IMR-90 (cell line): ENCODE measurements at regions not wholly inside any gene's neighbourhood (a gene's known extent, or its start where the extent isn't known, plus 50 kb on each side); places are given as distances from the start of the nearest gene placed in this dataset.

Experiments
- ATAC-seq: fragments of 200-7000 bp; cut with Tn5 transposase; 2 replicates; pipeline ENCODE4 v1.9.1; 2020; ENCODE audit warnings: low read depth, mild to moderate bottlenecking, moderate library complexity
- BruUV-seq: library from RNA; stranded (reverse); fragments of 400-500 nt; replicated peaks from 2 replicates; lab custom pipeline; 2021; lab: Mats Ljungman, UMichigan
- CTCF ChIA-PET: fragments of 300-600 bp; formaldehyde crosslinking; extraction: SDS; loops from one replicate; lab custom pipeline; 2021; ENCODE audit warnings: antibody characterized with exemption; lab: Yijun Ruan, JAX
- POLR2A ChIA-PET: fragments of 300-600 bp; sonication (Branson Sonifier 250); formaldehyde crosslinking; loops from one replicate; lab custom pipeline; 2022; ENCODE audit warnings: antibody characterized with exemption; ENCODE audit not compliant: unreplicated experiment; lab: Charles Lee
- DNase-seq: peaks from one replicate; pipeline ENCODE4 v3.0.0; 2013
- H2AFZ ChIP-seq: replicated peaks from 2 replicates; pipeline ENCODE3; 2013; ENCODE audit warnings: low read length, mild to moderate bottlenecking; ENCODE audit not compliant: poor library complexity
- H2AK5ac ChIP-seq: 2 replicates; pipeline ENCODE4 v1.6.1; 2013; ENCODE audit warnings: low read depth, low read length, inconsistent platforms
- H2AK9ac ChIP-seq: replicated peaks from 2 replicates; pipeline ENCODE3; 2013; ENCODE audit warnings: mild to moderate bottlenecking, low read depth, low read length, moderate library complexity; ENCODE audit not compliant: poor library complexity
- H2BK120ac ChIP-seq: 2 replicates; pipeline ENCODE4 v1.6.1; 2013; ENCODE audit warnings: low read depth, low read length, inconsistent platforms
- H2BK15ac ChIP-seq: 3 replicates; pipeline ENCODE4 v1.6.1; 2013; ENCODE audit warnings: low read depth, low read length, inconsistent platforms
- H2BK20ac ChIP-seq: 2 replicates; pipeline ENCODE4 v1.6.1; 2013; ENCODE audit warnings: low read depth, mild to moderate bottlenecking, inconsistent platforms, low read length, moderate library complexity
- H2BK5ac ChIP-seq: 2 replicates; pipeline ENCODE4 v1.6.1; 2013; ENCODE audit warnings: mild to moderate bottlenecking, low read depth, low read length, inconsistent platforms; ENCODE audit not compliant: poor library complexity, severe bottlenecking
- H3K14ac ChIP-seq: replicated peaks from 2 replicates; pipeline ENCODE4 v1.6.1; 2013; ENCODE audit warnings: low read depth, low read length, inconsistent platforms
- H3K18ac ChIP-seq: 2 replicates; pipeline ENCODE4 v1.6.1; 2013; ENCODE audit warnings: low read depth, low read length, control low read depth
- H3K23ac ChIP-seq: 2 replicates; pipeline ENCODE4 v1.6.1; 2013; ENCODE audit warnings: low read depth, low read length, inconsistent platforms
- H3K27ac ChIP-seq: 2 replicates; pipeline ENCODE4 v1.5.1; 2013; ENCODE audit warnings: mild to moderate bottlenecking, control low read depth, low read length; ENCODE audit not compliant: insufficient read depth
- H3K27me3 ChIP-seq: 2 replicates; pipeline ENCODE4 v1.6.1; 2013; ENCODE audit warnings: low read length; ENCODE audit not compliant: control insufficient read depth, insufficient read depth
- H3K36me3 ChIP-seq: 2 replicates; pipeline ENCODE4 v1.6.1; 2013; ENCODE audit warnings: low read length, mixed read lengths; ENCODE audit not compliant: control insufficient read depth, insufficient read depth
- H3K4ac ChIP-seq: 2 replicates; pipeline ENCODE4 v1.6.1; 2013; ENCODE audit warnings: low read depth, low read length, inconsistent platforms
- H3K4me1 ChIP-seq: 2 replicates; pipeline ENCODE4 v1.6.1; 2013; ENCODE audit warnings: low read length, mixed read lengths; ENCODE audit not compliant: control insufficient read depth, insufficient read depth
- H3K4me2 ChIP-seq: 2 replicates; pipeline ENCODE4 v1.6.1; 2013; ENCODE audit warnings: low read depth, mild to moderate bottlenecking, control low read depth, low read length, moderate library complexity
- H3K4me3 ChIP-seq: 2 replicates; pipeline ENCODE4 v1.5.1; 2013; ENCODE audit warnings: low read depth, mild to moderate bottlenecking, control low read depth, low read length, moderate library complexity; ENCODE audit not compliant: insufficient read depth
- H3K56ac ChIP-seq: 2 replicates; pipeline ENCODE4 v1.6.1; 2013; ENCODE audit warnings: low read length, inconsistent platforms; ENCODE audit not compliant: insufficient read depth; ENCODE audit errors: extremely low read depth
- H3K79me1 ChIP-seq, 2 experiments: 2 replicates each; pipeline ENCODE4 v1.6.1; 2013; ENCODE audit warnings: low read length in 2 of 2, inconsistent platforms in 1 of 2, low read depth in 1 of 2
- H3K9ac ChIP-seq: 2 replicates; pipeline ENCODE4 v1.6.1; 2013; ENCODE audit warnings: low read depth, low read length, control low read depth
- H3K9me1 ChIP-seq: 2 replicates; pipeline ENCODE4 v1.6.1; 2013; ENCODE audit warnings: low read length, inconsistent platforms; ENCODE audit not compliant: insufficient read depth
- H3K9me3 ChIP-seq: 2 replicates; pipeline ENCODE4 v1.6.1; 2013; ENCODE audit warnings: low read length; ENCODE audit not compliant: control insufficient read depth, insufficient read depth
- H4K20me1 ChIP-seq: 2 replicates; pipeline ENCODE4 v1.6.1; 2013; ENCODE audit warnings: low read length, inconsistent platforms; ENCODE audit not compliant: insufficient read depth
- H4K5ac ChIP-seq: 2 replicates; pipeline ENCODE4 v1.6.1; 2013; ENCODE audit warnings: mild to moderate bottlenecking, low read depth, low read length, control low read depth
- H4K8ac ChIP-seq, 2 experiments: 2 replicates each; pipeline ENCODE4 v1.6.1; 2013; ENCODE audit warnings: low read depth in 2 of 2, low read length in 2 of 2, control low read depth in 1 of 2, inconsistent platforms in 1 of 2
- H4K91ac ChIP-seq: 2 replicates; pipeline ENCODE4 v1.6.1; 2013; ENCODE audit warnings: low read depth, low read length, inconsistent platforms; ENCODE audit not compliant: insufficient read depth
- BHLHE40 ChIP-seq: fragments of 150-350 bp; IDR thresholded peaks from 2 replicates; pipeline ENCODE4 v1.6.1; 2016; ENCODE audit warnings: mild to moderate bottlenecking, low read depth, low read length
- FOS ChIP-seq: fragments of 150-350 bp; IDR thresholded peaks from 2 replicates; pipeline ENCODE4 v1.6.1; 2016; ENCODE audit warnings: low read depth, low read length
- MXI1 ChIP-seq: IDR thresholded peaks from 2 replicates; pipeline ENCODE4 v1.6.1; 2012; ENCODE audit warnings: low read depth, mild to moderate bottlenecking, low read length, moderate library complexity, borderline replicate concordance
- SMC3 ChIP-seq: fragments of 150-350 bp; IDR thresholded peaks from 2 replicates; pipeline ENCODE4 v1.6.1; 2016; ENCODE audit warnings: low read depth, mild to moderate bottlenecking, antibody characterized with exemption, low read length, moderate library complexity
- USF2 ChIP-seq: fragments of 150-350 bp; IDR thresholded peaks from 2 replicates; pipeline ENCODE4 v1.6.1; 2017; ENCODE audit warnings: mild to moderate bottlenecking, antibody characterized with exemption, low read length, low read depth
- WGBS, 2 experiments: methylation state at CpG; one replicate each; pipeline versions ENCODE4 v1.1.5 to v1.1.7; 2013; ENCODE audit warnings: missing lambda C conversion rate in 2 of 2; ENCODE audit not compliant: insufficient read length in 1 of 2; ENCODE audit errors: extremely low coverage in 2 of 2; 5-methylcytosine and 5-hydroxymethylcytosine counted together
- dilution Hi-C: fragments of 300-500 bp; cut with HindIII; formaldehyde crosslinking; loops from one replicate; pipeline ENCODE4 v1.14.3; 2018; ENCODE audit warnings: low sequenced_read_pairs; ENCODE audit not compliant: unreplicated experiment
- in situ Hi-C: fragments of 300-500 bp; cut with MboI; formaldehyde crosslinking; loops from 3 replicates; pipeline ENCODE4 v1.14.3; 2019; ENCODE audit warnings: low sequenced_read_pairs, inconsistent platforms, mixed read lengths
- intact Hi-C: fragments of 100-400 bp; cut with micrococcal nuclease; formaldehyde crosslinking; loops from 2 replicates; pipeline ENCODE4 v1.10.0; 2022

- ChIA-PET CTCF (no interaction called here), POLR2A (no interaction called here)
- DNase-seq (no peak), ATAC-seq (peak; percentile 37; the same call in 1 of the 2 replicates)
- H4K20me1 ChIP-seq = no peaks in the 10 kb centered on the region
- peaks cover 12% of the 10 kb centered on the region for H3K27me3 ChIP-seq
- no peak overlapping the region for H3K14ac ChIP-seq
- H2AK5ac ChIP-seq = no peak overlapping the region
- H3K36me3 ChIP-seq = no peaks in the 10 kb centered on the region
- in situ Hi-C loops = no loop called here
- no peak overlapping the region for H2BK120ac ChIP-seq
- no peak overlapping the region for H2BK5ac ChIP-seq
- H3K4me1 ChIP-seq = no peaks in the 10 kb centered on the region
- no peak overlapping the region for H3K23ac ChIP-seq
- BruUV-seq = no TSS peak
- H4K5ac ChIP-seq = no peak overlapping the region
- H2AK9ac ChIP-seq = no peak overlapping the region
- no peak overlapping the region for H3K4ac ChIP-seq
- no peak overlapping the region for H4K8ac ChIP-seq
- no peak overlapping the region for H2BK20ac ChIP-seq
- intact Hi-C loops = no loop called here
- H3K27ac ChIP-seq = no peak overlapping the region
- no peaks in the 10 kb centered on the region for H3K79me1 ChIP-seq
- H3K9me1 ChIP-seq = no peaks in the 10 kb centered on the region
- H4K91ac ChIP-seq = no peak overlapping the region
- H3K4me3 ChIP-seq = no peak overlapping the region
- no peaks in the 10 kb centered on the region for H3K9me3 ChIP-seq
- no peak overlapping the region for H3K9ac ChIP-seq
- TF ChIP-seq USF2 (no peak), FOS (no peak), MXI1 (no peak), SMC3 (no peak), BHLHE40 (no peak)
- H3K4me2 ChIP-seq = no peak overlapping the region
- no CpG with 5 or more reads among the region's 24 CpGs for WGBS, 2 experiments
- dilution Hi-C loops = no loop called here
- H3K18ac ChIP-seq = no peak overlapping the region
- no peak overlapping the region for H2BK15ac ChIP-seq
- H3K56ac ChIP-seq = no peak overlapping the region
- no peak overlapping the region for H2AFZ ChIP-seq
Observed at GRCh38 chr11:4211991-4212390, 117.4 kb downstream of the RRM1 start.
